ENCODE measurements at regions not wholly inside any gene's neighbourhood (a gene's known extent, or its start where the extent isn't known, plus 50 kb on each side); places are given as distances from the start of the nearest gene placed in this dataset.
"Not testable (repeated sequence)": the region's sequence is repeated elsewhere in the genome, so short reads cannot be mapped to it uniquely, and the experiment has no call there.

- Mint-ChIP-seq H3K36me3 (ENCODE audit: low read depth) (no peaks in the 10 kb centered on the region), H3K27me3 (no peaks in the 10 kb centered on the region), H3K9me3 (peaks cover 3% of the 10 kb centered on the region), H3K27ac (no peak overlapping the region), H3K4me1 (ENCODE audit: low read depth) (no peaks in the 10 kb centered on the region), H3K4me3 (no peak overlapping the region)
- DNase-seq, result no peak
Observed at GRCh38 chr4:18736551-18736950, 715.0 kb upstream of the LCORL start.

- no peak overlapping the region for H3K4me3 Mint-ChIP-seq
- H3K27ac Mint-ChIP-seq, result no peak overlapping the region
- H3K36me3 Mint-ChIP-seq (ENCODE audit: low read depth), result no peaks in the 10 kb centered on the region
- DNase-seq, result no peak
- H3K9me3 Mint-ChIP-seq, result peaks cover 3% of the 10 kb centered on the region
- no peaks in the 10 kb centered on the region for H3K4me1 Mint-ChIP-seq (ENCODE audit: low read depth)
- H3K27me3 Mint-ChIP-seq, result no peaks in the 10 kb centered on the region
Observed at GRCh38 chr4:18735740-18736268, 714.2 kb upstream of the LCORL start.

- no peaks in the 10 kb centered on the region for H3K36me3 Mint-ChIP-seq (ENCODE audit: low read depth)
- DNase-seq, result no peak
- H3K27ac Mint-ChIP-seq, result no peak overlapping the region
- H3K9me3 Mint-ChIP-seq, result peaks cover 3% of the 10 kb centered on the region
- no peaks in the 10 kb centered on the region for H3K27me3 Mint-ChIP-seq
- no peaks in the 10 kb centered on the region for H3K4me1 Mint-ChIP-seq (ENCODE audit: low read depth)
- H3K4me3 Mint-ChIP-seq, result no peak overlapping the region
Observed at GRCh38 chr4:18734405-18734804, 712.9 kb upstream of the LCORL start.

GRCh38 chr4:18733961-18734360, 712.4 kb upstream of the LCORL start:
- no peak for DNase-seq
- Mint-ChIP-seq H3K4me3 (no peak overlapping the region), H3K27me3 (no peaks in the 10 kb centered on the region), H3K36me3 (ENCODE audit: low read depth) (no peaks in the 10 kb centered on the region), H3K27ac (no peak overlapping the region), H3K9me3 (peaks cover 3% of the 10 kb centered on the region), H3K4me1 (ENCODE audit: low read depth) (no peaks in the 10 kb centered on the region)

GRCh38 chr4:18722748-18723191, 701.2 kb upstream of the LCORL start:
- no peak overlapping the region for H3K27ac Mint-ChIP-seq
- no peaks in the 10 kb centered on the region for H3K36me3 Mint-ChIP-seq (ENCODE audit: low read depth)
- H3K9me3 Mint-ChIP-seq, result peaks cover 7% of the 10 kb centered on the region
- no peak overlapping the region for H3K4me3 Mint-ChIP-seq
- H3K27me3 Mint-ChIP-seq, result no peaks in the 10 kb centered on the region
- no peak for DNase-seq
- H3K4me1 Mint-ChIP-seq (ENCODE audit: low read depth), result no peaks in the 10 kb centered on the region

- Mint-ChIP-seq H3K36me3 (ENCODE audit: low read depth) (no peaks in the 10 kb centered on the region), H3K9me3 (peaks cover 3% of the 10 kb centered on the region), H3K4me3 (no peak overlapping the region), H3K27me3 (no peaks in the 10 kb centered on the region), H3K27ac (no peak overlapping the region), H3K4me1 (ENCODE audit: low read depth) (no peaks in the 10 kb centered on the region)
- no peak for DNase-seq
Observed at GRCh38 chr4:18698119-18698883, 676.7 kb upstream of the LCORL start.

- Mint-ChIP-seq H3K27ac (no peak overlapping the region), H3K4me3 (no peak overlapping the region), H3K9me3 (no peaks in the 10 kb centered on the region), H3K27me3 (peaks cover 3% of the 10 kb centered on the region), H3K36me3 (ENCODE audit: low read depth) (no peaks in the 10 kb centered on the region), H3K4me1 (ENCODE audit: low read depth) (peaks cover 1% of the 10 kb centered on the region)
- DNase-seq, result no peak
Observed at GRCh38 chr4:18695733-18696527, 674.4 kb upstream of the LCORL start.

GRCh38 chr4:18691431-18692200, 670.1 kb upstream of the LCORL start:
- Mint-ChIP-seq H3K27ac (no peak overlapping the region), H3K27me3 (peaks cover 6% of the 10 kb centered on the region), H3K4me3 (no peak overlapping the region), H3K4me1 (ENCODE audit: low read depth) (peaks cover 1% of the 10 kb centered on the region), H3K9me3 (no peaks in the 10 kb centered on the region), H3K36me3 (ENCODE audit: low read depth) (no peaks in the 10 kb centered on the region)
- DNase-seq, result no peak

- H3K4me3 Mint-ChIP-seq, result no peak overlapping the region
- H3K27me3 Mint-ChIP-seq, result peaks cover 6% of the 10 kb centered on the region
- H3K9me3 Mint-ChIP-seq, result no peaks in the 10 kb centered on the region
- no peaks in the 10 kb centered on the region for H3K36me3 Mint-ChIP-seq (ENCODE audit: low read depth)
- no peak for DNase-seq
- H3K4me1 Mint-ChIP-seq (ENCODE audit: low read depth), result peaks cover 1% of the 10 kb centered on the region
- H3K27ac Mint-ChIP-seq, result no peak overlapping the region
Observed at GRCh38 chr4:18690291-18690955, 668.9 kb upstream of the LCORL start.

- no peak for DNase-seq
- Mint-ChIP-seq H3K27ac (no peak overlapping the region), H3K9me3 (no peaks in the 10 kb centered on the region), H3K4me3 (no peak overlapping the region), H3K36me3 (ENCODE audit: low read depth) (no peaks in the 10 kb centered on the region), H3K27me3 (peaks cover 6% of the 10 kb centered on the region), H3K4me1 (ENCODE audit: low read depth) (peaks cover 1% of the 10 kb centered on the region)
Observed at GRCh38 chr4:18689308-18690115, 668.0 kb upstream of the LCORL start.

GRCh38 chr4:18688351-18688750, 666.8 kb upstream of the LCORL start:
- H3K27ac Mint-ChIP-seq; H3K27me3 Mint-ChIP-seq; H3K4me1 Mint-ChIP-seq (ENCODE audit: low read depth); H3K4me3 Mint-ChIP-seq; DNase-seq; H3K36me3 Mint-ChIP-seq (ENCODE audit: low read depth); H3K9me3 Mint-ChIP-seq: not testable (repeated sequence)

- no peaks in the 10 kb centered on the region for H3K36me3 Mint-ChIP-seq (ENCODE audit: low read depth)
- no peak overlapping the region for H3K4me3 Mint-ChIP-seq
- H3K27me3 Mint-ChIP-seq, result peaks cover 3% of the 10 kb centered on the region
- H3K27ac Mint-ChIP-seq, result no peak overlapping the region
- no peak for DNase-seq
- peaks cover under 1% of the 10 kb centered on the region for H3K4me1 Mint-ChIP-seq (ENCODE audit: low read depth)
- H3K9me3 Mint-ChIP-seq, result no peaks in the 10 kb centered on the region
Observed at GRCh38 chr4:18686338-18687037, 664.9 kb upstream of the LCORL start.

GRCh38 chr4:18684932-18685331, 663.4 kb upstream of the LCORL start:
- Mint-ChIP-seq H3K4me3 (no peak overlapping the region), H3K9me3 (no peaks in the 10 kb centered on the region), H3K27ac (no peak overlapping the region), H3K4me1 (ENCODE audit: low read depth) (no peaks in the 10 kb centered on the region), H3K36me3 (ENCODE audit: low read depth) (no peaks in the 10 kb centered on the region), H3K27me3 (peaks cover 3% of the 10 kb centered on the region)
- no peak for DNase-seq
